HepG2 (cell line): ENCODE measurements at regions not wholly inside any gene's neighbourhood (a gene's known extent, or its start where the extent isn't known, plus 50 kb on each side); places are given as distances from the start of the nearest gene placed in this dataset.

Experiments used
- ATAC-seq: fragments of 200-7000 bp; cut with Tn5 transposase; 3 replicates; pipeline ENCODE4 v1.9.1; 2020; ENCODE audit warnings: mild to moderate bottlenecking, moderate library complexity
- BruUV-seq: library from RNA; stranded (reverse); fragments of 400-500 nt; replicated peaks from 2 replicates; lab custom pipeline; 2021; lab: Mats Ljungman, UMichigan
- CTCF ChIA-PET: fragments of 300-600 bp; formaldehyde crosslinking; extraction: SDS; loops from one replicate; lab custom pipeline; 2021; ENCODE audit warnings: low total read pairs, inconsistent platforms, low intra/inter-chr PET ratio; lab: Yijun Ruan, JAX
- POLR2A ChIA-PET: fragments of 350-600 bp; sonication (Branson Sonifier 250); formaldehyde crosslinking; loops from one replicate; lab custom pipeline; 2020; ENCODE audit warnings: antibody characterized with exemption, inconsistent platforms; lab: Yijun Ruan, JAX
- DNase-seq: peaks from one replicate; pipeline ENCODE4 v3.0.0-alpha.2; 2015; ENCODE audit warnings: low spot score
- FAIRE-seq: peaks from 3 replicates; lab custom pipeline; 2011; peaks lifted over from hg19 to GRCh38; lab: Jason Lieb, UNC
- H2AFZ ChIP-seq: one replicate; pipeline ENCODE4 v1.6.1; 2011; ENCODE audit warnings: low read length, inconsistent platforms
- H3K27ac ChIP-seq: fragments of 300-600 bp; 3 replicates; pipeline ENCODE4 v1.8.0; 2011; ENCODE audit warnings: mixed run types, mild to moderate bottlenecking, mixed read lengths, low read length, inconsistent platforms; ENCODE audit not compliant: insufficient read depth; ENCODE audit errors: extremely low read length
- H3K27me3 ChIP-seq, 2 experiments: fragments of 200-600 bp in 1 of 2; 2 replicates in 1 of 2; 3 replicates in 1 of 2; pipeline versions ENCODE4 v1.6.0 to v1.8.0; 2011; ENCODE audit warnings: low read length in 2 of 2, mild to moderate bottlenecking in 2 of 2, moderate library complexity in 2 of 2, inconsistent platforms in 1 of 2; ENCODE audit not compliant: insufficient read depth in 2 of 2, control insufficient read depth in 1 of 2
- H3K36me3 ChIP-seq, 2 experiments: fragments of 200-600 bp in 1 of 2; replicated peaks in 1 of 2; 2 replicates in 1 of 2; 3 replicates in 1 of 2; pipeline versions ENCODE4 v1.5.1 to v1.8.0; 2011; ENCODE audit warnings: low read length in 2 of 2, inconsistent platforms in 1 of 2; ENCODE audit not compliant: insufficient read depth in 2 of 2, control insufficient read depth in 1 of 2
- H3K4me1 ChIP-seq: 2 replicates; pipeline ENCODE4 v1.5.1; 2012; ENCODE audit warnings: low read length, inconsistent platforms; ENCODE audit not compliant: insufficient read depth
- H3K4me2 ChIP-seq: 2 replicates; pipeline ENCODE4 v1.6.0; 2011; ENCODE audit warnings: low read depth, low read length, inconsistent platforms
- H3K4me3 ChIP-seq, 3 experiments: fragments of 200-600 bp in 1 of 3; sonication (generic), shearing (Covaris generic) in 1 of 3; replicated peaks in 1 of 3; 2 replicates each; pipeline ENCODE4 v1.5.1; 2011 to 2016; ENCODE audit warnings: low read length in 3 of 3, inconsistent platforms in 2 of 3, low read depth in 2 of 3, mild to moderate bottlenecking in 2 of 3, control low read depth in 1 of 3, mixed read lengths in 1 of 3; ENCODE audit not compliant: insufficient read depth in 1 of 3
- H3K79me2 ChIP-seq: one replicate; pipeline ENCODE4 v1.6.1; 2011; ENCODE audit warnings: low read length, inconsistent platforms; ENCODE audit not compliant: insufficient read depth
- H3K9ac ChIP-seq: 2 replicates; pipeline ENCODE4 v1.6.0; 2011; ENCODE audit warnings: mild to moderate bottlenecking, low read depth, low read length, inconsistent platforms; ENCODE audit not compliant: insufficient read depth
- H3K9me3 ChIP-seq: 2 replicates; pipeline ENCODE4 v1.5.1; 2012; ENCODE audit warnings: mild to moderate bottlenecking, low read length
- H4K20me1 ChIP-seq: 2 replicates; pipeline ENCODE4 v1.6.0; 2011; ENCODE audit warnings: inconsistent platforms, mild to moderate bottlenecking, low read length, moderate library complexity; ENCODE audit not compliant: insufficient read depth
- BCLAF1 ChIP-seq: fragments of 450-650 bp; IDR thresholded peaks from 2 replicates; pipeline ENCODE4 v1.6.1; 2017; ENCODE audit warnings: mild to moderate bottlenecking
- CAMTA2 ChIP-seq: sonication (generic); formaldehyde crosslinking; IDR thresholded peaks from 2 replicates; pipeline ENCODE4 v1.4.0; 2020; ENCODE audit warnings: mild to moderate bottlenecking, missing genetic modification reagents, borderline replicate concordance
- DNMT1 ChIP-seq: sonication (generic); formaldehyde crosslinking; IDR thresholded peaks from 2 replicates; pipeline ENCODE4 v1.5.1; 2020; ENCODE audit warnings: mild to moderate bottlenecking, missing genetic modification reagents
- ERF ChIP-seq: IDR thresholded peaks from 2 replicates; pipeline ENCODE4 v1.6.1; 2018; ENCODE audit warnings: missing biosample characterization, missing genetic modification reagents
- KDM5B ChIP-seq: sonication (generic); formaldehyde crosslinking; IDR thresholded peaks from 2 replicates; pipeline ENCODE4 v1.4.0; 2020; ENCODE audit warnings: missing genetic modification reagents, mild to moderate bottlenecking, borderline replicate concordance
- MED13 ChIP-seq: sonication (generic); formaldehyde crosslinking; IDR thresholded peaks from 2 replicates; pipeline ENCODE4 v1.5.0; 2020; ENCODE audit warnings: missing genetic modification reagents
- POGK ChIP-seq: sonication (generic); formaldehyde crosslinking; conservative IDR thresholded peaks from 2 replicates; pipeline ENCODE4 v1.8.0; 2022; ENCODE audit warnings: mild to moderate bottlenecking, moderate library complexity, missing genetic modification reagents
- POLR2AphosphoS5 ChIP-seq: IDR thresholded peaks from 2 replicates; pipeline ENCODE4 v1.6.1; 2012; ENCODE audit warnings: low read depth, low read length
- RBM39 ChIP-seq: fragments of 200-400 bp; formaldehyde crosslinking; IDR thresholded peaks from one replicate; pipeline ENCODE4 v1.6.1; 2018; ENCODE audit warnings: antibody characterized with exemption, mild to moderate bottlenecking, low read depth, low read length; ENCODE audit not compliant: poor library complexity, severe bottlenecking
- SOX5 ChIP-seq: IDR thresholded peaks from 2 replicates; pipeline ENCODE4 v1.6.1; 2016; ENCODE audit warnings: borderline replicate concordance
- WIZ ChIP-seq: sonication (generic); formaldehyde crosslinking; IDR thresholded peaks from 2 replicates; pipeline ENCODE4 v1.5.1; 2020; ENCODE audit warnings: mild to moderate bottlenecking, missing genetic modification reagents
- ZC3H4 ChIP-seq: sonication (generic); formaldehyde crosslinking; IDR thresholded peaks from 2 replicates; pipeline ENCODE4 v1.4.0; 2020; ENCODE audit warnings: missing genetic modification reagents, borderline replicate concordance
- ZNF550 ChIP-seq: sonication (generic); formaldehyde crosslinking; IDR thresholded peaks from 2 replicates; pipeline ENCODE4 v1.4.0; 2020; ENCODE audit warnings: mild to moderate bottlenecking, missing genetic modification reagents, borderline replicate concordance
- ZNF747 ChIP-seq: sonication (generic); formaldehyde crosslinking; IDR thresholded peaks from 2 replicates; pipeline ENCODE4 v1.8.1; 2023; ENCODE audit warnings: missing genetic modification reagents, mild to moderate bottlenecking, borderline replicate concordance
- in situ Hi-C: cut with HindIII; loops from 2 replicates; pipeline ENCODE4 v1.10.0; 2017; ENCODE audit warnings: low pct_unique_long_range_greater_than_20kb; ENCODE audit not compliant: extremely low pct_ligation_motif_present
- intact Hi-C: fragments of 100-400 bp; cut with micrococcal nuclease; formaldehyde crosslinking; loops from one replicate; pipeline ENCODE4 v1.10.0; 2022; ENCODE audit not compliant: unreplicated experiment
- TF ChIP-seq, protein P1 (sequence below): sonication (generic); formaldehyde crosslinking; IDR thresholded peaks from 2 replicates; pipeline ENCODE4 v1.4.0; 2020; ENCODE audit warnings: missing genetic modification reagents

DNA sequence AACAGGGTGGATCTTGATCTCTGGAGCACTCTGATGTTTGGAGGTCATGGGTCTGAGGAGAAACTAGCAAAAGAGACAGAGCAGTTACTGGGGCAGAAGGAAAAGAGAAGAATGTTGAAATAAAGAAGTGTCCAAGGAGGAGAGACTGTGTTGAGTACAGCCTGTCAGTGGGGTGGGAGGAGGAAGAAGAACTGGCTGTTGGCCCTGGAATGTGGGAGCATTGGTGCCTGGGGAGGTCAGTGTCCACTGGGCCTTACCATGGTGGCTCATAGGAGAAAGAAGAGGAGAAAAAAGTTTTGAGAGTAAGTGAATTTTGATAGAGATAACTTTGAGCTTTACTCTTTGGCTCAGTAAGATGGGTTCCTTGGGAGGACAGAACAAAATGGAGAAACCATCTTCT, 499.0 kb downstream of the TXNL1 start:
- POLR2A ChIA-PET, result no interaction called here
- TF ChIP-seq DNMT1 (CRISPR knock-in tag), result no peak
- TF ChIP-seq SOX5 (CRISPR knock-in tag), result no peak
- TF ChIP-seq RBM39, result no peak
- TF ChIP-seq BCLAF1, result no peak
- TF ChIP-seq POLR2AphosphoS5, result no peak
- no peak for TF ChIP-seq ERF (CRISPR knock-in tag)
- no peak for TF ChIP-seq WIZ (CRISPR knock-in tag)
- no peak for TF ChIP-seq KDM5B
- no peak for TF ChIP-seq POGK (CRISPR knock-in tag)
- no peak for TF ChIP-seq CAMTA2 (CRISPR knock-in tag)
- TF ChIP-seq ZNF747 (CRISPR knock-in tag), result no peak
- no peak for TF ChIP-seq ZNF550 (CRISPR knock-in tag)
- no peak for TF ChIP-seq ZC3H4 (CRISPR knock-in tag)
- TF ChIP-seq, protein P1, sequence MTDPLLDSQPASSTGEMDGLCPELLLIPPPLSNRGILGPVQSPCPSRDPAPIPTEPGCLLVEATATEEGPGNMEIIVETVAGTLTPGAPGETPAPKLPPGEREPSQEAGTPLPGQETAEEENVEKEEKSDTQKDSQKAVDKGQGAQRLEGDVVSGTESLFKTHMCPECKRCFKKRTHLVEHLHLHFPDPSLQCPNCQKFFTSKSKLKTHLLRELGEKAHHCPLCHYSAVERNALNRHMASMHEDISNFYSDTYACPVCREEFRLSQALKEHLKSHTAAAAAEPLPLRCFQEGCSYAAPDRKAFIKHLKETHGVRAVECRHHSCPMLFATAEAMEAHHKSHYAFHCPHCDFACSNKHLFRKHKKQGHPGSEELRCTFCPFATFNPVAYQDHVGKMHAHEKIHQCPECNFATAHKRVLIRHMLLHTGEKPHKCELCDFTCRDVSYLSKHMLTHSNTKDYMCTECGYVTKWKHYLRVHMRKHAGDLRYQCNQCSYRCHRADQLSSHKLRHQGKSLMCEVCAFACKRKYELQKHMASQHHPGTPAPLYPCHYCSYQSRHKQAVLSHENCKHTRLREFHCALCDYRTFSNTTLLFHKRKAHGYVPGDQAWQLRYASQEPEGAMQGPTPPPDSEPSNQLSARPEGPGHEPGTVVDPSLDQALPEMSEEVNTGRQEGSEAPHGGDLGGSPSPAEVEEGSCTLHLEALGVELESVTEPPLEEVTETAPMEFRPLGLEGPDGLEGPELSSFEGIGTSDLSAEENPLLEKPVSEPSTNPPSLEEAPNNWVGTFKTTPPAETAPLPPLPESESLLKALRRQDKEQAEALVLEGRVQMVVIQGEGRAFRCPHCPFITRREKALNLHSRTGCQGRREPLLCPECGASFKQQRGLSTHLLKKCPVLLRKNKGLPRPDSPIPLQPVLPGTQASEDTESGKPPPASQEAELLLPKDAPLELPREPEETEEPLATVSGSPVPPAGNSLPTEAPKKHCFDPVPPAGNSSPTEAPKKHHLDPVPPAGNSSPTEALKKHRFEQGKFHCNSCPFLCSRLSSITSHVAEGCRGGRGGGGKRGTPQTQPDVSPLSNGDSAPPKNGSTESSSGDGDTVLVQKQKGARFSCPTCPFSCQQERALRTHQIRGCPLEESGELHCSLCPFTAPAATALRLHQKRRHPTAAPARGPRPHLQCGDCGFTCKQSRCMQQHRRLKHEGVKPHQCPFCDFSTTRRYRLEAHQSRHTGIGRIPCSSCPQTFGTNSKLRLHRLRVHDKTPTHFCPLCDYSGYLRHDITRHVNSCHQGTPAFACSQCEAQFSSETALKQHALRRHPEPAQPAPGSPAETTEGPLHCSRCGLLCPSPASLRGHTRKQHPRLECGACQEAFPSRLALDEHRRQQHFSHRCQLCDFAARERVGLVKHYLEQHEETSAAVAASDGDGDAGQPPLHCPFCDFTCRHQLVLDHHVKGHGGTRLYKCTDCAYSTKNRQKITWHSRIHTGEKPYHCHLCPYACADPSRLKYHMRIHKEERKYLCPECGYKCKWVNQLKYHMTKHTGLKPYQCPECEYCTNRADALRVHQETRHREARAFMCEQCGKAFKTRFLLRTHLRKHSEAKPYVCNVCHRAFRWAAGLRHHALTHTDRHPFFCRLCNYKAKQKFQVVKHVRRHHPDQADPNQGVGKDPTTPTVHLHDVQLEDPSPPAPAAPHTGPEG (CRISPR knock-in tag), result no peak
- TF ChIP-seq MED13, result no peak
- FAIRE-seq (no peak), DNase-seq (no peak), ATAC-seq (no peak)
- CTCF ChIA-PET, result no interaction called here
- Histone ChIP-seq H4K20me1 (no peaks in the 10 kb centered on the region), H3K9me3 (peaks cover 81% of the 10 kb centered on the region), H3K4me3 (no peak overlapping the region), H3K4me1 (no peaks in the 10 kb centered on the region), H3K36me3 (no peaks in the 10 kb centered on the region), H3K9ac (no peak overlapping the region), H2AFZ (no peak overlapping the region), H3K27ac (no peak overlapping the region), H3K27me3 (no peaks in the 10 kb centered on the region), H3K4me2 (no peak overlapping the region), H3K79me2 (no peaks in the 10 kb centered on the region)
- no TSS peak for BruUV-seq
- in situ Hi-C loops (no loop called here), intact Hi-C loops (no loop called here)
